Panc1 (cell line): ENCODE measurements at regions not wholly inside any gene's neighbourhood (a gene's known extent, or its start where the extent isn't known, plus 50 kb on each side); places are given as distances from the start of the nearest gene placed in this dataset.

Experiments used
- ATAC-seq: fragments of 200-7000 bp; cut with Tn5 transposase; 2 replicates; pipeline ENCODE4 v1.9.1; 2020; ENCODE audit warnings: mild to moderate bottlenecking, moderate library complexity
- BruUV-seq: library from RNA; stranded (reverse); fragments of 400-500 nt; replicated peaks from 2 replicates; lab custom pipeline; 2021; lab: Mats Ljungman, UMichigan
- CTCF ChIA-PET: fragments of 300-600 bp; sonication (Branson Sonifier 250); formaldehyde crosslinking; loops from one replicate; lab custom pipeline; 2022; ENCODE audit warnings: antibody characterized with exemption; lab: Charles Lee
- POLR2A ChIA-PET: fragments of 300-600 bp; sonication (Branson Sonifier 250); formaldehyde crosslinking; loops from one replicate; lab custom pipeline; 2022; ENCODE audit warnings: antibody characterized with exemption; lab: Charles Lee
- DNase-seq: peaks from one replicate; pipeline ENCODE4 v3.0.0-alpha.2; 2010; ENCODE audit warnings: low read depth, low spot score
- H3K27ac ChIP-seq: 2 replicates; pipeline ENCODE4 v1.5.1; 2011; ENCODE audit warnings: mild to moderate bottlenecking, low read length, inconsistent platforms
- H3K27me3 ChIP-seq: fragments of 200-500 bp; sonication (Bioruptor generic); 2 replicates; pipeline ENCODE4 v1.6.0; 2014; ENCODE audit warnings: low read length, inconsistent platforms; ENCODE audit not compliant: control insufficient read depth, insufficient read depth
- H3K36me3 ChIP-seq: fragments of 200-500 bp; sonication (Bioruptor generic); 2 replicates; pipeline ENCODE4 v1.5.1; 2014; ENCODE audit warnings: inconsistent platforms, mild to moderate bottlenecking, low read length, moderate library complexity; ENCODE audit not compliant: control insufficient read depth, insufficient read depth
- H3K4me1 ChIP-seq: 2 replicates; pipeline ENCODE4 v1.5.1; 2011; ENCODE audit warnings: inconsistent platforms, mild to moderate bottlenecking, low read length, moderate library complexity; ENCODE audit not compliant: control insufficient read depth, insufficient read depth
- H3K4me3 ChIP-seq, 2 experiments: 2 replicates each; pipeline ENCODE4 v1.5.1; 2011 to 2012; ENCODE audit warnings: low read depth in 2 of 2, low read length in 2 of 2, mild to moderate bottlenecking in 2 of 2, inconsistent platforms in 1 of 2, moderate library complexity in 1 of 2
- H3K9me3 ChIP-seq: fragments of 200-500 bp; sonication (Bioruptor generic); 2 replicates; pipeline ENCODE4 v1.5.1; 2014; ENCODE audit warnings: low read depth, mild to moderate bottlenecking, inconsistent platforms, low read length, moderate library complexity; ENCODE audit not compliant: control insufficient read depth, insufficient read depth
- CTCF ChIP-seq: fragments of 450-650 bp; IDR thresholded peaks from 2 replicates; pipeline ENCODE4 v1.5.1; 2017; ENCODE audit warnings: mild to moderate bottlenecking
- POLR2AphosphoS5 ChIP-seq: IDR thresholded peaks from 2 replicates; pipeline ENCODE4 v1.6.1; 2012; ENCODE audit warnings: mild to moderate bottlenecking, low read depth, low read length, moderate library complexity
- REST ChIP-seq, 2 experiments: IDR thresholded peaks; 2 replicates each; pipeline ENCODE4 v1.6.1; 2011 to 2012; ENCODE audit warnings: low read depth in 2 of 2, control low read depth in 1 of 2, low read length in 1 of 2, mild to moderate bottlenecking in 1 of 2, moderate library complexity in 1 of 2; ENCODE audit not compliant: insufficient read depth in 1 of 2
- SIN3A ChIP-seq: IDR thresholded peaks from 2 replicates; pipeline ENCODE4 v1.6.1; 2012; ENCODE audit warnings: low read depth, mild to moderate bottlenecking, low read length, moderate library complexity, borderline replicate concordance; ENCODE audit not compliant: insufficient read depth
- TCF7L2 ChIP-seq: IDR thresholded peaks from 2 replicates; pipeline ENCODE4 v1.6.1; 2011; ENCODE audit warnings: mild to moderate bottlenecking, low read depth, low read length, inconsistent platforms
- in situ Hi-C: cut with HindIII; loops from 2 replicates; pipeline ENCODE4 v1.10.0; 2016; ENCODE audit warnings: low sequenced_read_pairs, low pct_unique_long_range_greater_than_20kb
- intact Hi-C: fragments of 100-400 bp; cut with micrococcal nuclease; formaldehyde crosslinking; loops from one replicate; pipeline ENCODE4 v1.10.0; 2022; ENCODE audit not compliant: unreplicated experiment

GRCh38 chr18:78602430-78602829 is 377.2 kb upstream of the SALL3 start:
- no peak for TF ChIP-seq CTCF
- no peak for TF ChIP-seq SIN3A
- no peak for TF ChIP-seq TCF7L2
- no peak for TF ChIP-seq REST (IDR thresholded peaks at IDR 0.05; ENCODE audit: insufficient read depth in 1 of 2, low read depth in 2 of 2, low read length in 1 of 2)
- TF ChIP-seq POLR2AphosphoS5 = no peak
- in situ Hi-C loops (no loop called here), intact Hi-C loops (no loop called here)
- H3K9me3 ChIP-seq = no peaks in the 10 kb centered on the region
- POLR2A ChIA-PET = no interaction called here
- no peaks in the 10 kb centered on the region for H3K4me1 ChIP-seq
- no peaks in the 10 kb centered on the region for H3K36me3 ChIP-seq
- H3K27me3 ChIP-seq = peaks cover 2% of the 10 kb centered on the region; the same call in 1 of the 2 replicates
- DNase-seq = no peak
- no peak for ATAC-seq
- H3K4me3 ChIP-seq = no peak overlapping the region
- CTCF ChIA-PET = no interaction called here
- no peak overlapping the region for H3K27ac ChIP-seq
- BruUV-seq = no TSS peak

GRCh38 chr18:78603102-78603983 is 376.3 kb upstream of the SALL3 start:
- POLR2A ChIA-PET = no interaction called here
- no peaks in the 10 kb centered on the region for H3K9me3 ChIP-seq
- CTCF ChIA-PET = no interaction called here

GRCh38 chr18:78605255-78605654 is 374.4 kb upstream of the SALL3 start:
- in situ Hi-C loops = no loop called here
- Histone ChIP-seq H3K27ac (no peak overlapping the region), H3K27me3 (no peaks in the 10 kb centered on the region), H3K4me3 (no peak overlapping the region), H3K36me3 (no peaks in the 10 kb centered on the region), H3K4me1 (no peaks in the 10 kb centered on the region), H3K9me3 (no peaks in the 10 kb centered on the region)
- DNase-seq = no peak
- CTCF ChIA-PET = no interaction called here
- POLR2A ChIA-PET = no interaction called here
- TF ChIP-seq REST (IDR thresholded peaks at IDR 0.05; ENCODE audit: insufficient read depth in 1 of 2, low read depth in 2 of 2, low read length in 1 of 2) = no peak
- intact Hi-C loops = no loop called here
- no TSS peak for BruUV-seq
- no peak for ATAC-seq

More at GRCh38 chr18:78603102-78603983, 376.3 kb upstream of the SALL3 start:
- Histone ChIP-seq H3K27me3 (no peaks in the 10 kb centered on the region), H3K4me3 (no peak overlapping the region), H3K4me1 (no peaks in the 10 kb centered on the region), H3K27ac (no peak overlapping the region), H3K36me3 (no peaks in the 10 kb centered on the region)
- DNase-seq (no peak), ATAC-seq (no peak)
- no TSS peak for BruUV-seq
- in situ Hi-C loops (no loop called here), intact Hi-C loops (no loop called here)
- no peak for TF ChIP-seq SIN3A
